Adipose tissue (tissue), 3 donors: ENCODE measurements at regions not wholly inside any gene's neighbourhood (a gene's known extent, or its start where the extent isn't known, plus 50 kb on each side); places are given as distances from the start of the nearest gene placed in this dataset.

ENCODE experiments used
- H3K27ac ChIP-seq: one replicate; pipeline ENCODE4 v1.5.1; 2013; ENCODE audit warnings: low read depth, low read length
- WGBS, 3 donors: extraction: QIAGEN DNeasy Blood & Tissue Kit; methylation state at CpG; one replicate each; pipeline ENCODE4 v1.1.7; 2013; 5-methylcytosine and 5-hydroxymethylcytosine counted together
- donor health status: healthy with polysubstance abuse.
- donor health status: Bipolar disorder and iron deficiency.
- donor health status: healthy.

GRCh38 chr20:40244286-40244685 lies 444.8 kb downstream of the MAFB start:
- H3K27ac ChIP-seq = no peak overlapping the region
- WGBS, 3 donors = 84 to 94% (median 90%) methylated on average over 4 of the region's 4 CpGs

- WGBS, 3 donors = 50 to 57% (median 57%) methylated on average over 9 of the region's 9 CpGs
- H3K27ac ChIP-seq = no peak overlapping the region
Observed at GRCh38 chr20:40241596-40242343, 447.3 kb downstream of the MAFB start.

GRCh38 chr20:40238511-40238910 lies 450.5 kb downstream of the MAFB start:
- WGBS, 3 donors = 74 to 84% (median 82%) methylated on average over 3 of the region's 3 CpGs
- H3K27ac ChIP-seq = no peak overlapping the region

- 38 to 84% (median 82%) methylated on average over 3 of the region's 3 CpGs for WGBS, 3 donors
- H3K27ac ChIP-seq = no peak overlapping the region
Observed at GRCh38 chr20:40234593-40234992, 454.4 kb downstream of the MAFB start.

- no peak overlapping the region for H3K27ac ChIP-seq
- 41 to 64% (median 62%) methylated on average over 3 of the region's 3 CpGs for WGBS, 3 donors
Observed at GRCh38 chr20:40233406-40233805, 455.6 kb downstream of the MAFB start.

GRCh38 chr20:40232756-40233155 lies 456.3 kb downstream of the MAFB start:
- no peak overlapping the region for H3K27ac ChIP-seq

- no peak overlapping the region for H3K27ac ChIP-seq
- 85 to 86% (median 85%) methylated on average over 1 of the region's 1 CpG for WGBS, 3 donors
Observed at GRCh38 chr20:40232273-40232672, 456.8 kb downstream of the MAFB start.

- no peak overlapping the region for H3K27ac ChIP-seq
Observed at GRCh38 chr20:40230486-40230885, 458.6 kb downstream of the MAFB start.

GRCh38 chr20:40225596-40225995 lies 463.4 kb downstream of the MAFB start:
- WGBS, 3 donors = 75 to 91% (median 90%) methylated on average over 2 of the region's 2 CpGs
- H3K27ac ChIP-seq = no peak overlapping the region

GRCh38 chr20:40223810-40224209 lies 465.2 kb downstream of the MAFB start:
- H3K27ac ChIP-seq = no peak overlapping the region
- 63 to 83% (median 80%) methylated on average over 3 of the region's 3 CpGs for WGBS, 3 donors

GRCh38 chr20:40218971-40219370 lies 470.1 kb downstream of the MAFB start:
- 50 to 54% (median 52%) methylated on average over 2 of the region's 2 CpGs for WGBS, 3 donors
- H3K27ac ChIP-seq = no peak overlapping the region

GRCh38 chr20:40218316-40218969 lies 470.6 kb downstream of the MAFB start:
- no peak overlapping the region for H3K27ac ChIP-seq
- WGBS, 3 donors = 45 to 79% (median 68%) methylated on average over 7 of the region's 7 CpGs

- no peak overlapping the region for H3K27ac ChIP-seq
- WGBS, 3 donors = 44 to 57% (median 45%) methylated on average over 1 of the region's 1 CpG
Observed at GRCh38 chr20:40207655-40208054, 481.4 kb downstream of the MAFB start.

GRCh38 chr20:40205971-40206370 lies 483.1 kb downstream of the MAFB start:
- WGBS, 3 donors = 31 to 87% (median 76%) methylated on average over 2 of the region's 2 CpGs
- no peak overlapping the region for H3K27ac ChIP-seq

- 52 to 86% (median 86%) methylated on average over 1 of the region's 1 CpG for WGBS, 3 donors
Observed at GRCh38 chr20:40203032-40203431, 486.0 kb downstream of the MAFB start.

GRCh38 chr20:40197691-40198090 lies 491.3 kb downstream of the MAFB start:
- WGBS, 3 donors = 45 to 59% (median 48%) methylated on average over 4 of the region's 4 CpGs
- H3K27ac ChIP-seq = no peak overlapping the region

More at GRCh38 chr20:40203032-40203431, 486.0 kb downstream of the MAFB start:
- H3K27ac ChIP-seq = no peak overlapping the region

- WGBS, 3 donors = 35 to 77% (median 76%) methylated on average over 2 of the region's 2 CpGs
- no peak overlapping the region for H3K27ac ChIP-seq
Observed at GRCh38 chr20:40196846-40197436, 492.1 kb downstream of the MAFB start.

GRCh38 chr20:40195742-40196141 lies 493.3 kb downstream of the MAFB start:
- no peak overlapping the region for H3K27ac ChIP-seq
- whole genome bisulfite sequencing, 3 donors = 79 to 90% (median 90%) methylated on average over 6 of the region's 6 CpGs

- H3K27ac ChIP-seq = no peak overlapping the region
Observed at GRCh38 chr20:40192529-40192928, 496.5 kb downstream of the MAFB start.

- H3K27ac ChIP-seq = no peak overlapping the region
- 81 to 85% (median 85%) methylated on average over 4 of the region's 4 CpGs for WGBS, 3 donors
Observed at GRCh38 chr20:40192081-40192480, 497.0 kb downstream of the MAFB start.
